ENCODE measurements at regions not wholly inside any gene's neighbourhood (a gene's known extent, or its start where the extent isn't known, plus 50 kb on each side); places are given as distances from the start of the nearest gene placed in this dataset.

- DNase-seq: no peak
Measured at GRCh38 chr14:104439625-104440024, 139.9 kb upstream of the C14orf180 start.

GRCh38 chr14:104440297-104440956 is 139.1 kb upstream of the C14orf180 start:
- DNase-seq: no peak

- DNase-seq: no peak
Measured at GRCh38 chr14:104441275-104442106, 138.1 kb upstream of the C14orf180 start.

- no peak for DNase-seq
Measured at GRCh38 chr14:104442107-104442551, 137.4 kb upstream of the C14orf180 start.

- no peak for DNase-seq
Measured at GRCh38 chr14:104442631-104443390, 136.8 kb upstream of the C14orf180 start.

GRCh38 chr14:104443391-104444158 is 136.0 kb upstream of the C14orf180 start:
- DNase-seq: no peak

- no peak for DNase-seq
Measured at GRCh38 chr14:104444159-104445030, 135.2 kb upstream of the C14orf180 start.

GRCh38 chr14:104445086-104445485 is 134.5 kb upstream of the C14orf180 start:
- DNase-seq: no peak

GRCh38 chr14:104445832-104446381 is 133.7 kb upstream of the C14orf180 start:
- DNase-seq: no peak

- DNase-seq: no peak
Measured at GRCh38 chr14:104446611-104447010, 133.0 kb upstream of the C14orf180 start.

GRCh38 chr14:104447750-104448149 is 131.8 kb upstream of the C14orf180 start:
- DNase-seq: no peak

- no peak for DNase-seq
Measured at GRCh38 chr14:104448321-104448720, 131.2 kb upstream of the C14orf180 start.

GRCh38 chr14:104448721-104449120 is 130.8 kb upstream of the C14orf180 start:
- DNase-seq: no peak

GRCh38 chr14:104450811-104451401 is 128.7 kb upstream of the C14orf180 start:
- no peak for DNase-seq

- DNase-seq: no peak
Measured at GRCh38 chr14:104451474-104451873, 128.1 kb upstream of the C14orf180 start.

- no peak for DNase-seq
Measured at GRCh38 chr14:104458845-104459244, 120.7 kb upstream of the C14orf180 start.

- DNase-seq: no peak
Measured at GRCh38 chr14:104460791-104461651, 118.5 kb upstream of the C14orf180 start.

- DNase-seq: no peak
Measured at GRCh38 chr14:104461676-104462449, 117.7 kb upstream of the C14orf180 start.

Data from renal pelvis (tissue), 1 donor.